IgD-negative memory B cell (primary cell): ENCODE measurements at regions not wholly inside any gene's neighbourhood (a gene's known extent, or its start where the extent isn't known, plus 50 kb on each side); places are given as distances from the start of the nearest gene placed in this dataset.

Experiments
- H3K27ac Mint-ChIP-seq, 3 donors: one replicate each; pipeline ENCODE4 v1.8.0; 2020 to 2022; ENCODE audit warnings: mild to moderate bottlenecking in 3 of 3, mixed read lengths in 3 of 3, moderate library complexity in 1 of 3
- H3K27me3 Mint-ChIP-seq: one replicate; pipeline ENCODE4 v1.8.0; 2021; ENCODE audit warnings: mixed read lengths
- H3K36me3 Mint-ChIP-seq: one replicate; pipeline ENCODE4 v1.8.0; 2020; ENCODE audit warnings: mild to moderate bottlenecking, mixed read lengths
- H3K4me1 Mint-ChIP-seq, 3 donors: one replicate each; pipeline ENCODE4 v1.8.0; 2020 to 2022; ENCODE audit warnings: mixed read lengths in 3 of 3, mild to moderate bottlenecking in 1 of 3
- H3K4me3 Mint-ChIP-seq, 4 donors: one replicate each; pipeline ENCODE4 v1.8.0; 2020 to 2022; ENCODE audit warnings: mild to moderate bottlenecking in 4 of 4, mixed read lengths in 4 of 4, moderate library complexity in 3 of 4
- H3K9me3 Mint-ChIP-seq, 3 donors: one replicate each; pipeline ENCODE4 v1.8.0; 2020 to 2021; ENCODE audit warnings: mixed read lengths in 3 of 3, mild to moderate bottlenecking in 1 of 3

DNA sequence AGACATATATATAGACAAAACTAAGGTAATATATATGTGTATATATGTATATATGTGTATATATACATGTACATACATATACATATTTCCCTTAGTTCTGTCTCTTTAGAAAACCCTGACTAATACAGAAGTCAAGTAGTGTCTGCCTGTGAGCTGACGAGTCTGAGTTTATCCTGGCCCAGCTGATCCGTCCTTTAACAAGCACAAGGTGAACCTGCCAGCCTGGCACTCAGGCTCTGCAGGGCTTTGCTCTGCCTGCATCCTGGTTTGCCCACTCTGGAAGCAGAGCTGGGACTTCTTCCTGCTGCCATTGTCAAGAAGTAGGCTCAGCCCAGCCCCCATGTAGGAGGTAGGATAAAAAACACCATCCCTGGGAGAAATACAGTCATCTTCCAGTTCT, 388.0 kb downstream of the ICE1 start:
- no peaks in the 10 kb centered on the region for H3K9me3 Mint-ChIP-seq
- H3K27ac Mint-ChIP-seq = peak overlapping the region in 1 of 3 donors; percentile 33
- no peak overlapping the region for H3K4me3 Mint-ChIP-seq

DNA sequence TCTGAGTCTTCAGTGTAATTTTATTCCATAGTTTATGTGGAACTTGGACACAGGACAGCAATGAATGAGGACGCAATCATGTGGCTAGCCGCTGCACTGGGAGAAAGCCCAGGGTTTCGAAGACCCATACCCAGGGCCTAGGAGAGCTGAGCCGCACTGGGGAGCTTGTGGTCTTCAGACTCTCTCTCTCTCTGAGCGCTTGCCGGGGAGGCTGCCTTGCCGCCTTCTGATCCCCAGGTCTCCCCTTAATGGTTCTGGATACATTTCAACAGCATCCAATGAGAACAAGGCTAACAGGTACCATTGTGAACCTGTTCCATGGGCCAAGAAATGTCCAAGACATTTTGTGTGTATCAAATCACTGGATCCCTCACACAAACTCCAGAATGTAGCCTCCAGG, 383.4 kb downstream of the ICE1 start:
- Mint-ChIP-seq H3K36me3 (peaks cover 1% of the 10 kb centered on the region), H3K4me3 (no peak overlapping the region), H3K27ac (no peak overlapping the region), H3K27me3 (no peaks in the 10 kb centered on the region), H3K9me3 (peaks cover 0 to 2% (median 1%) of the 10 kb centered on the region in 3 donors), H3K4me1 (peaks cover 0 to 3% (median 0%) of the 10 kb centered on the region in 3 donors)

More for the DNA sequence above, 388.0 kb downstream of the ICE1 start:
- H3K27me3 Mint-ChIP-seq = no peaks in the 10 kb centered on the region
- peaks cover 0 to 4% (median 3%) of the 10 kb centered on the region in 3 donors for H3K4me1 Mint-ChIP-seq
- H3K36me3 Mint-ChIP-seq = no peaks in the 10 kb centered on the region

DNA sequence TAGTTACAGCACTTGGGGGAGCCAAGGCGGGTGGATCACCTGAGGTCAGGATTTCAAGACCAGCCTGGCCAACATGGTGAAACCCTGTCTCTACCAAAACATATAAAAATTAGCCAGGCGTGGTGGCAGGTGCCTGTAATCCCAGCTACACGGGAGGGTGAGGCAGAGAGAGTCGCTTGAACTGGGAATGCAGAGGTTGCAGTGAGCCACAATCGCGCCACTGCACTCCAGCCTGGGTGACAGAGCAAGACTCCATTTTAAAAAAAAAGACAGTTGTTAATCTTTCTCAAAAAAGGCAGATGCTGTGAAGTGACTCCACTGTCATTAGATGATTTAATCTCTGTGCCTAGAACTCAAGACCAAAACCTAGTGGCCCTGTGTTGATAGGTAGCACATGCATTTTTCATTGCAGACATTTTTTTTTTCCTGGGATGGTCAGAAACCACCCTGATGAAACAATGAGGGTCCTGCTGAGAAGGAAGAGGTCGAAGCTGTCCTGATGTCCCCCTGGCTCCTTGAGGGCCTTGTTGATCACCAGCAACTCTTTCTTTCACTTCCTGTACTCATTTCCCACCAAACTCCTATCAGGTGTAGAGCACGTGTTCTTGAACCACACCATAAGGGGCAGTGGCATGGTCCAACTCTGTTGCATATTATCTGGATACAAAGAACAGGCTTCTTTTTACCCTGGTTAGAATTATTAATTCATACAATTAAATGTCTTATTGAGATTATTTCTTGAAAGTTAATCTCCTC, 382.2 kb downstream of the ICE1 start:
- Mint-ChIP-seq H3K4me1 (peaks cover 0 to 3% (median 0%) of the 10 kb centered on the region in 3 donors), H3K36me3 (peaks cover 1% of the 10 kb centered on the region), H3K27ac (no peak overlapping the region), H3K9me3 (peaks cover 0 to 3% (median 2%) of the 10 kb centered on the region in 3 donors), H3K27me3 (no peaks in the 10 kb centered on the region), H3K4me3 (peak overlapping the region in 1 of 4 donors; percentile 33)

DNA sequence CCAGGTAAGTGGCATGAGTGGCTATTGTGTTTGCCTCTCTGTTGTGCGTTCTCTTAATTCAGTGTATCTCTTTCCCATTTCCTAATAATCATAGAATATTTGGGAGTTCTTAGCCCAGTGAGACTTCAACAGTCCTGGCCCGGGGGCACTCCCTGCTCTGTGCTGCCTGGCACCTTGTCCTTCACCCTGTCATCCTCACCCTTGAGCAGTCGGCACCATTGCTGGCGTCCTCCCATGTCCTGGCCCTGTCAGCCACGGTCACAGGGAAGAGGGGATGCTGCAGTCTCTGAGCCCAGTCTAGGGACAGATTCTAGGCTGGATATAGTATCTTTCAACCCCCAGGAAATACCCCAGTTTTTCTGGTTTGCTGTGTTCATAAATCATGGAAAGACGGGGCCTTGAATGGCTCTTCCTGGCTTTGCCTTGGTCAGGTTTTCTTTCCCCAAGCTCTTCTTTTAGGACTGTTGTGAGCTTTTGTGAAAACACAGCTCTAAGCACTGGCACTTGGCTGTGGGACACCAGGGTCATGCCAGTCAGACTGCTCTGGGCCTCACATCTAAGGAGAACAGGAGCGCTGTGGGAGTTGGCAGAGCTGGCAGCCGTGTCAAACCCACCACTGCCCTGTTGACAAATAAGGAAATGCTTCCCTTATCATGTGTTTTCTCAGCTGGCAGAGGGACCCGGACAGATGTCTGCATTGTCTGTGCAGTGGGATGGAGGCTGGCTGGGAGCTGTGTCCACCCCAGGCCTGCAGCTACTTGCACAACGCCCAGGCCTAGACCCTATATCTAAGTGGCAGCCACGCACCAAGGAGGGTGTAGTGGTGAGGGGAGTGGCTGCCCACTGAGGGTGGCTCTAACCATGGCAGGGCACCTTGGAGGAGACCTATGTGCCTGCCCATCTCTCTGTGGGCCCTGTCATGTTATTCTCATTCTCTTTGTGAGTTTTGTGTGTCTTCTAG, 378.6 kb downstream of the ICE1 start:
- no peaks in the 10 kb centered on the region for H3K27me3 Mint-ChIP-seq
- H3K9me3 Mint-ChIP-seq = peaks cover 0 to 3% (median 2%) of the 10 kb centered on the region in 3 donors

GRCh38 chr5:5799826-5800225, 377.3 kb downstream of the ICE1 start:
- H3K9me3 Mint-ChIP-seq = peaks cover 0 to 3% (median 2%) of the 10 kb centered on the region in 3 donors
- peaks cover 6% of the 10 kb centered on the region for H3K36me3 Mint-ChIP-seq
- H3K4me1 Mint-ChIP-seq = peaks cover 0 to 2% (median 0%) of the 10 kb centered on the region in 3 donors
- peaks cover 2% of the 10 kb centered on the region for H3K27me3 Mint-ChIP-seq
- peak overlapping the region in 1 of 3 donors; percentile 16 for H3K27ac Mint-ChIP-seq
- no peak overlapping the region for H3K4me3 Mint-ChIP-seq

More for the DNA sequence above, 378.6 kb downstream of the ICE1 start:
- H3K4me3 Mint-ChIP-seq = peak overlapping the region in 1 of 4 donors; percentile 68
- peaks cover 6% of the 10 kb centered on the region for H3K36me3 Mint-ChIP-seq
- H3K4me1 Mint-ChIP-seq = peaks cover 0 to 3% (median 0%) of the 10 kb centered on the region in 3 donors
- peak overlapping the region in 1 of 3 donors; percentile 51 for H3K27ac Mint-ChIP-seq

GRCh38 chr5:5799229-5799628, 376.8 kb downstream of the ICE1 start:
- H3K36me3 Mint-ChIP-seq = peaks cover 6% of the 10 kb centered on the region
- peaks cover 0 to 3% (median 2%) of the 10 kb centered on the region in 3 donors for H3K9me3 Mint-ChIP-seq
- no peak overlapping the region for H3K27ac Mint-ChIP-seq
- H3K4me3 Mint-ChIP-seq = no peak overlapping the region
- H3K4me1 Mint-ChIP-seq = no peaks in the 10 kb centered on the region
- H3K27me3 Mint-ChIP-seq = peaks cover 2% of the 10 kb centered on the region

DNA sequence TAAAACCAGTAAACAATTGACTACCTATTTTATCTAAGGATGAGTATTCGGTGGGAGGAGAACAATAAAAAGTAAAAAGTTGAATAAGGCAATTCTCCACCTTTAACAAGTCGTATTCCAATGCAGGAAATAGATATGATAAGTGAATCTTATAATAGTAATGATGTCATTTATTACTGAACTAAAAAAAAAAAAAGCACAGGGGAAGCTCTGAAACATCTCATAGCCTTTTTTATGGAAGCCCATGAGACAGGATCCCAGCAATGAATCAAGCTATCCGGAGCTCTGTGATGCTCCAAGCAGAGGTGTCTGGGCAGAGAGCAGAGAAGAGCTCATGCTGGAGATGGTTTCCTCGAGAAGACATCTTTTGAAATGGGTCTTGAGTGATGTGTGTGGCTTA, 376.0 kb downstream of the ICE1 start:
- Mint-ChIP-seq H3K4me3 (no peak overlapping the region), H3K27ac (peak overlapping the region in 1 of 3 donors; percentile 28), H3K36me3 (peaks cover 6% of the 10 kb centered on the region), H3K9me3 (peaks cover 0 to 3% (median 2%) of the 10 kb centered on the region in 3 donors), H3K27me3 (peaks cover 2% of the 10 kb centered on the region), H3K4me1 (peaks cover 2 to 5% (median 5%) of the 10 kb centered on the region in 3 donors)

DNA sequence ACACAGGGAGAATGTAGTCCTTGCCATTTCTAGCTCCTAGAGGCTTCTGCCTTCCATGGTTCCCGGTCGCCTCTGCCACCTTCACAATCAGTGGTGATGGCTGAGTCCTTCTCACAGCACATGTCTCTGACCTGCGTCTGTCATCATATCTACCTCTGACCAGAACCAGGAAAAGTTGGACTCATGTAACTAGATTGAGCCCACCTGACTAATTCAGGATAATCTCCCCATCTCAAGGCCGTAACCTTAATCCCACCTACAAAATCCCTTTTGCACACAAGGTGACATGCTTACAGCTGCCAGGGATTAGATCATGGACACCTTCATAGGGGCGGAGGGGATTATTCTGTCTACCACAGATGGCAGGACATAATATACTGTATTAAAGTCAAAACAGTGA, 375.6 kb downstream of the ICE1 start:
- Mint-ChIP-seq H3K4me1 (peaks cover 3 to 9% (median 7%) of the 10 kb centered on the region in 3 donors), H3K27ac (no peak overlapping the region), H3K9me3 (peaks cover 0 to 3% (median under 1%) of the 10 kb centered on the region in 3 donors), H3K27me3 (peaks cover 2% of the 10 kb centered on the region), H3K4me3 (no peak overlapping the region), H3K36me3 (peaks cover 9% of the 10 kb centered on the region)

DNA sequence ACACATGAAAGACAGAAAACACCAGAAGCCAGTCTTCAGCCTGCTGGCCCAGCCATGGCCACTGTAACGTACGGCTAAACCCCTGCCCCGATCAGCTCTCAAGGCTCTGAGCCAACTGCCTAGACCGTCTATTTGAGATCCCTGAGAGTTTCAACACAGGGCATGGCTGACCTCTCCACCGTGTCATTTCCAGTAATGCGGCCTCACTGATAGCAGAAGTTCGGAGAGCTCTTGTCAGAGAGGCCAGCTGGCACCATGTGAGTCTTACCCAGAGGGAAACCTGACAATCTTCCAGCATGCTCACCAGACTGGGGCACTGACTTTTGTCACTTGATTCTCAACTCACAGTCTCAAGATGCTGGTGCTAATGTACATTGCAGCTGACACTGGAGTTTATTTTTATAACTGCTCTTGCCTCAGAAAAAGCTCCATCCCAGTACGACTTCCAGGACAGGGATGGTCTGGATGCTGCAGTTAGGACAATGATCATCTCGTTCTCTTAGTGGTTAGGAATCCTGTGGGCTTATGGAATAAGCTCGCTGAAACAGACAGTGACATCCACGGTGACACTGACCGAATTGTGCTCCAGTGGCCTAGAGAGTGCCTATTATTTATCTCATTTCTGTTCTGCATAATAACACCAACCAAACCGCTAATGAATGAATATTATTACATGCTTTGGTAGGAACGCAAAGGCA, 372.7 kb downstream of the ICE1 start:
- peaks cover 3% of the 10 kb centered on the region for H3K27me3 Mint-ChIP-seq
- no peak overlapping the region for H3K27ac Mint-ChIP-seq
- no peaks in the 10 kb centered on the region for H3K9me3 Mint-ChIP-seq
- H3K36me3 Mint-ChIP-seq = peaks cover 10% of the 10 kb centered on the region
- peaks cover 3 to 13% (median 7%) of the 10 kb centered on the region in 3 donors for H3K4me1 Mint-ChIP-seq
- H3K4me3 Mint-ChIP-seq = no peak overlapping the region

GRCh38 chr5:5794118-5794560, 371.7 kb downstream of the ICE1 start:
- Mint-ChIP-seq H3K4me3 (no peak overlapping the region), H3K27me3 (peaks cover 3% of the 10 kb centered on the region), H3K27ac (no peak overlapping the region), H3K36me3 (peaks cover 9% of the 10 kb centered on the region), H3K4me1 (peaks cover 3 to 15% (median 7%) of the 10 kb centered on the region in 3 donors), H3K9me3 (no peaks in the 10 kb centered on the region)

GRCh38 chr5:5793242-5794117, 371.0 kb downstream of the ICE1 start:
- H3K4me3 Mint-ChIP-seq = no peak overlapping the region
- peaks cover 3 to 20% (median 9%) of the 10 kb centered on the region in 3 donors for H3K4me1 Mint-ChIP-seq
- H3K9me3 Mint-ChIP-seq = no peaks in the 10 kb centered on the region
- H3K27ac Mint-ChIP-seq = no peak overlapping the region
- peaks cover 3% of the 10 kb centered on the region for H3K27me3 Mint-ChIP-seq
- H3K36me3 Mint-ChIP-seq = peaks cover 8% of the 10 kb centered on the region

DNA sequence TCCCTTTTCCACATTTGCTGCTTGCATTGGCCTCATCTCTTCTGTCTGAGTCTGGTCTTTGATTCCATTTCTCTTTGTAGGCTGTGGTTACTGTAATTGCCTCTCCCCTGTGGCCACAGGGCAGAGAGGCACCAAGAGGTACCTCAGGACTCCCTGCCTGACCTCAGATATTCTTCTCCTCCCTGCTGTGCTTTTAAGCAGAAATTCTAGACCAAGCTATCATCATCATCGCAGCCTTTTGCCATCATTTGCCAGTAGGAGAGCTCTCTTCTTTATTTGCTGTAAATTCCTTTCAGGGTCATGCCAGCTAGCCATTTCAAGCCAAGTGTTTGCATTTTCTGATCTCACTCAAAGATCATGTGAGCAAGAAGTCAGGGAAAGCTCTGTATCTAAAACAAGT, 369.6 kb downstream of the ICE1 start:
- Mint-ChIP-seq H3K36me3 (peaks cover 5% of the 10 kb centered on the region), H3K4me3 (no peak overlapping the region), H3K9me3 (peaks cover 0 to 4% (median 0%) of the 10 kb centered on the region in 3 donors), H3K27ac (no peak overlapping the region), H3K4me1 (peaks cover 3 to 20% (median 13%) of the 10 kb centered on the region in 3 donors), H3K27me3 (peaks cover 3% of the 10 kb centered on the region)

DNA sequence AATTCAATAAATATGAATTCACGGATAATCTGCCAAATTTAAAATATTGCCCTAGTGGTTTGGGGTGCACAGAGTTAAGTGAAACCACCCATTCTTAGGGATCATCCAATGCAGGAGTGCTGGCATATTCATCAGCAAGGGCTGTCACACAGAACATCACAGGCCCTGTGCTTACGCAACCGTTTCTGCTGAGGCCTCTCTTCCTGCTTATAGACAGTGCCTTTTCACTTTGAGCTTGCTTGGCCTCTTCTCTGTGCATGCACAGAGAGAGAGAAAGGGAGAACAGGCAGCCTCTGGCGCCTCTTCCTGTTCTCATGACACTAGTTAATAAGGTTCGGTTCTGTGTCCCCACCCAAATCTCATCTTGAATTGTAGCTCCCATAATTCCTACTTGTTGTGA, 366.3 kb downstream of the ICE1 start:
- peaks cover 1% of the 10 kb centered on the region for H3K27me3 Mint-ChIP-seq
- peak overlapping the region in 2 of 3 donors; percentile 9 to 31 for H3K27ac Mint-ChIP-seq
- peaks cover 5 to 17% (median 8%) of the 10 kb centered on the region in 3 donors for H3K9me3 Mint-ChIP-seq
- peak overlapping the region in 1 of 4 donors; percentile 55 for H3K4me3 Mint-ChIP-seq
- H3K36me3 Mint-ChIP-seq = peaks cover 9% of the 10 kb centered on the region
- peaks cover 9 to 22% (median 13%) of the 10 kb centered on the region in 3 donors for H3K4me1 Mint-ChIP-seq
